H9 (cell line): ENCODE measurements at regions not wholly inside any gene's neighbourhood (a gene's known extent, or its start where the extent isn't known, plus 50 kb on each side); places are given as distances from the start of the nearest gene placed in this dataset.

ENCODE experiments used
- DNase-seq: peaks from one replicate; pipeline ENCODE4 v3.0.0-alpha.2; 2017
- H2AFZ ChIP-seq: one replicate; pipeline ENCODE4 v1.6.1; 2013; ENCODE audit warnings: mild to moderate bottlenecking, low read length, control low read depth, moderate library complexity
- H2AK5ac ChIP-seq: 2 replicates; pipeline ENCODE4 v1.6.1; 2013; ENCODE audit warnings: low read length, control low read depth, mixed read lengths; ENCODE audit not compliant: insufficient read length
- H2BK120ac ChIP-seq: one replicate; pipeline ENCODE4 v1.6.1; 2013; ENCODE audit warnings: low read depth, mild to moderate bottlenecking, low read length, control low read depth, inconsistent platforms; ENCODE audit not compliant: poor library complexity, severe bottlenecking
- H2BK12ac ChIP-seq: 2 replicates; pipeline ENCODE4 v1.6.1; 2013; ENCODE audit warnings: low read length, control low read depth, mixed read lengths, low read depth; ENCODE audit not compliant: insufficient read length
- H2BK15ac ChIP-seq: 2 replicates; pipeline ENCODE4 v1.6.1; 2013; ENCODE audit warnings: low read depth, low read length, control low read depth
- H2BK20ac ChIP-seq: one replicate; pipeline ENCODE4 v1.6.1; 2013; ENCODE audit warnings: low read depth, mild to moderate bottlenecking, low read length, control low read depth, inconsistent platforms; ENCODE audit not compliant: poor library complexity, severe bottlenecking
- H2BK5ac ChIP-seq: 2 replicates; pipeline ENCODE4 v1.6.1; 2013; ENCODE audit warnings: low read length, control low read depth, mixed read lengths; ENCODE audit not compliant: insufficient read length
- H3K14ac ChIP-seq: 2 replicates; pipeline ENCODE4 v1.6.1; 2013; ENCODE audit warnings: low read length, control low read depth; ENCODE audit not compliant: insufficient read depth
- H3K18ac ChIP-seq: 2 replicates; pipeline ENCODE4 v1.6.1; 2013; ENCODE audit warnings: low read depth, mild to moderate bottlenecking, mixed read lengths, low read length, control low read depth; ENCODE audit not compliant: insufficient read length
- H3K23ac ChIP-seq: 2 replicates; pipeline ENCODE4 v1.6.1; 2013; ENCODE audit warnings: low read length, control low read depth, mixed read lengths, low read depth; ENCODE audit not compliant: insufficient read length
- H3K23me2 ChIP-seq: 2 replicates; pipeline ENCODE4 v1.6.1; 2013; ENCODE audit warnings: low read depth, mild to moderate bottlenecking, mixed read lengths, low read length, control low read depth; ENCODE audit not compliant: insufficient read length, poor library complexity, severe bottlenecking
- H3K27ac ChIP-seq: 2 replicates; pipeline ENCODE4 v1.5.1; 2013; ENCODE audit warnings: low read length, control low read depth, mixed read lengths, low read depth; ENCODE audit not compliant: insufficient read length
- H3K27me3 ChIP-seq: 2 replicates; pipeline ENCODE4 v1.6.1; 2013; ENCODE audit warnings: low read length, control low read depth, inconsistent platforms; ENCODE audit not compliant: insufficient read depth
- H3K4ac ChIP-seq: 2 replicates; pipeline ENCODE4 v1.6.1; 2013; ENCODE audit warnings: low read depth, mild to moderate bottlenecking, control low read depth, inconsistent platforms, low read length, moderate library complexity
- H3K4me1 ChIP-seq: 2 replicates; pipeline ENCODE4 v1.6.1; 2013; ENCODE audit warnings: low read length, control low read depth, inconsistent platforms; ENCODE audit not compliant: insufficient read depth
- H3K4me2 ChIP-seq: 2 replicates; pipeline ENCODE4 v1.6.1; 2013; ENCODE audit warnings: low read length, control low read depth, mixed read lengths; ENCODE audit not compliant: insufficient read length, insufficient read depth
- H3K56ac ChIP-seq: 2 replicates; pipeline ENCODE4 v1.6.1; 2013; ENCODE audit warnings: low read depth, mild to moderate bottlenecking, mixed read lengths, low read length, control low read depth; ENCODE audit not compliant: insufficient read length
- H3K79me1 ChIP-seq: 2 replicates; pipeline ENCODE4 v1.6.1; 2013; ENCODE audit warnings: low read depth, mild to moderate bottlenecking, moderate library complexity, low read length, control low read depth, inconsistent platforms; ENCODE audit not compliant: insufficient read depth, poor library complexity, severe bottlenecking
- H3K79me2 ChIP-seq: 2 replicates; pipeline ENCODE4 v1.6.1; 2013; ENCODE audit warnings: low read length, control low read depth, inconsistent platforms; ENCODE audit not compliant: insufficient read depth
- H3K9ac ChIP-seq: 2 replicates; pipeline ENCODE4 v1.6.1; 2013; ENCODE audit warnings: low read length, control low read depth, mixed read lengths; ENCODE audit not compliant: insufficient read length; ENCODE audit errors: extremely low read depth
- H3K9me3 ChIP-seq: one replicate; pipeline ENCODE4 v1.6.1; 2013; ENCODE audit warnings: low read depth, low read length, inconsistent platforms; ENCODE audit not compliant: control insufficient read depth
- H3T11ph ChIP-seq: one replicate; pipeline ENCODE4 v1.6.1; 2013; ENCODE audit warnings: mild to moderate bottlenecking, low read length, control low read depth, inconsistent platforms
- H4K20me1 ChIP-seq: one replicate; pipeline ENCODE4 v1.6.1; 2013; ENCODE audit not compliant: control insufficient read depth, insufficient read length, insufficient read depth
- H4K5ac ChIP-seq: 2 replicates; pipeline ENCODE4 v1.6.1; 2013; ENCODE audit warnings: low read depth, mild to moderate bottlenecking, mixed read lengths, low read length, control low read depth; ENCODE audit not compliant: insufficient read length
- H4K8ac ChIP-seq: replicated peaks from 2 replicates; pipeline ENCODE4 v1.6.1; 2013; ENCODE audit warnings: low read length, control low read depth, mixed read lengths, low read depth; ENCODE audit not compliant: insufficient read length
- H4K91ac ChIP-seq: 2 replicates; pipeline ENCODE4 v1.6.1; 2013; ENCODE audit warnings: low read depth, mild to moderate bottlenecking, moderate library complexity, mixed read lengths, low read length, control low read depth; ENCODE audit not compliant: insufficient read length
- H3K27ac Mint-ChIP-seq, 3 experiments: 2 replicates in 2 of 3; 3 replicates in 1 of 3; pipeline ENCODE4 v1.8.0; 2020 to 2021; ENCODE audit warnings: mixed read lengths in 3 of 3, mild to moderate bottlenecking in 1 of 3, moderate library complexity in 1 of 3
- H3K27me3 Mint-ChIP-seq: 2 replicates; pipeline ENCODE4 v1.8.0; 2021; ENCODE audit warnings: low read depth, mild to moderate bottlenecking, moderate library complexity, mixed read lengths
- H3K36me3 Mint-ChIP-seq, 3 experiments: 2 replicates in 2 of 3; 3 replicates in 1 of 3; pipeline ENCODE4 v1.8.0; 2020 to 2021; ENCODE audit warnings: low read depth in 3 of 3, mixed read lengths in 3 of 3; ENCODE audit not compliant: insufficient read depth in 1 of 3
- H3K4me1 Mint-ChIP-seq, 2 experiments: 2 replicates each; pipeline ENCODE4 v1.8.0; 2020; ENCODE audit warnings: mixed read lengths in 2 of 2
- H3K4me3 Mint-ChIP-seq, 2 experiments: 2 replicates in 1 of 2; 3 replicates in 1 of 2; pipeline ENCODE4 v1.8.0; 2020 to 2021; ENCODE audit warnings: mild to moderate bottlenecking in 2 of 2, mixed read lengths in 2 of 2, moderate library complexity in 1 of 2
- H3K9me3 Mint-ChIP-seq, 2 experiments: 2 replicates in 1 of 2; 3 replicates in 1 of 2; pipeline ENCODE4 v1.8.0; 2020; ENCODE audit warnings: mild to moderate bottlenecking in 2 of 2, mixed read lengths in 2 of 2, moderate library complexity in 1 of 2
- WGBS: extraction: QIAGEN DNeasy Blood & Tissue Kit; methylation state at CpG from one replicate; pipeline ENCODE4 v1.1.7; 2013; ENCODE audit warnings: missing lambda C conversion rate, low lambda C conversion rate, mixed read lengths; ENCODE audit not compliant: insufficient read length; ENCODE audit errors: extremely low coverage; 5-methylcytosine and 5-hydroxymethylcytosine counted together
- TF ChIP-seq, protein P1 (sequence below): fragments of 200-600 bp; sonication (generic); conservative IDR thresholded peaks from 3 replicates; pipeline ENCODE4 v1.8.0; 2021; ENCODE audit warnings: antibody characterized with exemption, mild to moderate bottlenecking

DNA sequence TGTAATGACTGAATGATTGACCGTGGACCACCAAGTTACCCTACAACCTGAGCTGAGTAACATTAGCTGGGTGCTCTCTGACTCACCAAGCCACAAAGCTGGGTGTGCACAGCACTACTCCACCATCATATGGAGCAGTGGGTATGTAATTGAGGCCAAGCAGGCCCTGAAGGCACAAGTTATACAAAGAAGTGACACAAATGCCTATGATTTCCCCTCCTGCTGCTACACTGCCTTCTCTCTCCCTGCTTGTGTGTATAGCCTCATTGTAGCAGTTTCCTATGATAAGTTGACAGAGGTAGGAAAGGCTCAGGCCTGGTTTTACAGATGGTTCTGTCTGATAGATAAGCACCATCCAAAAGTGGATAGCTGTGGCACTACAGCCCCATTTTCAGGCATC is 1327.2 kb upstream of the DDX18 start:
- Histone ChIP-seq H3K4me2 (no peak overlapping the region), H3K79me1 (no peaks in the 10 kb centered on the region), H3K9ac (no peak overlapping the region), H2BK15ac (no peak overlapping the region), H2AK5ac (no peak overlapping the region), H3T11ph (no peak overlapping the region), H3K27ac (no peak overlapping the region), H3K56ac (no peak overlapping the region), H2BK120ac (no peak overlapping the region), H4K5ac (no peak overlapping the region), H3K14ac (no peak overlapping the region), H2AFZ (no peak overlapping the region), H4K20me1 (no peaks in the 10 kb centered on the region), H3K23me2 (no peaks in the 10 kb centered on the region), H3K4me1 (no peaks in the 10 kb centered on the region), H2BK5ac (no peak overlapping the region), H4K91ac (no peak overlapping the region), H3K23ac (no peak overlapping the region), H4K8ac (no peak overlapping the region), H3K79me2 (no peaks in the 10 kb centered on the region), H2BK12ac (no peak overlapping the region), H2BK20ac (no peak overlapping the region), H3K27me3 (no peaks in the 10 kb centered on the region), H3K9me3 (no peaks in the 10 kb centered on the region), H3K18ac (no peak overlapping the region), H3K4ac (no peak overlapping the region)
- Mint-ChIP-seq H3K27ac (no peak overlapping the region; a peak in 1 of 7 replicates), H3K27me3 (no peaks in the 10 kb centered on the region), H3K4me1 (no peaks in the 10 kb centered on the region), H3K4me3 (no peak overlapping the region), H3K9me3 (peaks cover 3 to 14% of the 10 kb centered on the region in 2 experiments; a peak in 4 of 5 replicates), H3K36me3 (peaks cover 0 to 2% (median 0%) of the 10 kb centered on the region in 3 experiments; a peak in 2 of 7 replicates)
- no peak for DNase-seq
- TF ChIP-seq, protein P1, sequence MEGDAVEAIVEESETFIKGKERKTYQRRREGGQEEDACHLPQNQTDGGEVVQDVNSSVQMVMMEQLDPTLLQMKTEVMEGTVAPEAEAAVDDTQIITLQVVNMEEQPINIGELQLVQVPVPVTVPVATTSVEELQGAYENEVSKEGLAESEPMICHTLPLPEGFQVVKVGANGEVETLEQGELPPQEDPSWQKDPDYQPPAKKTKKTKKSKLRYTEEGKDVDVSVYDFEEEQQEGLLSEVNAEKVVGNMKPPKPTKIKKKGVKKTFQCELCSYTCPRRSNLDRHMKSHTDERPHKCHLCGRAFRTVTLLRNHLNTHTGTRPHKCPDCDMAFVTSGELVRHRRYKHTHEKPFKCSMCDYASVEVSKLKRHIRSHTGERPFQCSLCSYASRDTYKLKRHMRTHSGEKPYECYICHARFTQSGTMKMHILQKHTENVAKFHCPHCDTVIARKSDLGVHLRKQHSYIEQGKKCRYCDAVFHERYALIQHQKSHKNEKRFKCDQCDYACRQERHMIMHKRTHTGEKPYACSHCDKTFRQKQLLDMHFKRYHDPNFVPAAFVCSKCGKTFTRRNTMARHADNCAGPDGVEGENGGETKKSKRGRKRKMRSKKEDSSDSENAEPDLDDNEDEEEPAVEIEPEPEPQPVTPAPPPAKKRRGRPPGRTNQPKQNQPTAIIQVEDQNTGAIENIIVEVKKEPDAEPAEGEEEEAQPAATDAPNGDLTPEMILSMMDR = no peak
- no CpG with 5 or more reads among the region's 1 CpG for WGBS
